Fibroblast of lung (primary cell): ENCODE measurements at regions not wholly inside any gene's neighbourhood (a gene's known extent, or its start where the extent isn't known, plus 50 kb on each side); places are given as distances from the start of the nearest gene placed in this dataset.

Experiments
- DNase-seq, 2 donors: peaks; one replicate each; pipeline versions ENCODE4 v3.0.0 to v3.0.0-alpha.2; 2010; ENCODE audit warnings: low read depth in 2 of 2
- H2AFZ ChIP-seq: 2 replicates; pipeline ENCODE4 v1.5.1; 2012; ENCODE audit warnings: low read length, control low read depth, inconsistent platforms
- H3K27ac ChIP-seq: 2 replicates; pipeline ENCODE4 v1.5.1; 2011; ENCODE audit warnings: low read length, control low read depth; ENCODE audit not compliant: insufficient read depth
- H3K27me3 ChIP-seq: 2 replicates; pipeline ENCODE4 v1.5.1; 2011; ENCODE audit warnings: mild to moderate bottlenecking, low read length; ENCODE audit not compliant: control insufficient read depth, insufficient read depth
- H3K36me3 ChIP-seq: 2 replicates; pipeline ENCODE4 v1.5.1; 2011; ENCODE audit warnings: low read length; ENCODE audit not compliant: control insufficient read depth, insufficient read depth
- H3K4me1 ChIP-seq: 2 replicates; pipeline ENCODE4 v1.5.1; 2011; ENCODE audit warnings: low read length; ENCODE audit not compliant: control insufficient read depth, insufficient read depth; ENCODE audit errors: extremely low read depth
- H3K4me2 ChIP-seq: 2 replicates; pipeline ENCODE4 v1.5.1; 2011; ENCODE audit warnings: low read length, control low read depth; ENCODE audit not compliant: insufficient read depth; ENCODE audit errors: extremely low read depth
- H3K4me3 ChIP-seq, 4 experiments: fragments of 200-600 bp in 1 of 4; sonication (generic) in 1 of 4; replicated peaks in 1 of 4; 2 replicates each; pipeline ENCODE4 v1.5.1; 2011 to 2016; ENCODE audit warnings: low read length in 4 of 4, low read depth in 3 of 4, mild to moderate bottlenecking in 3 of 4, control low read depth in 2 of 4, inconsistent platforms in 1 of 4, mixed read lengths in 1 of 4; ENCODE audit not compliant: insufficient read depth in 1 of 4; ENCODE audit errors: control extremely low read depth in 1 of 4
- H3K79me2 ChIP-seq: 2 replicates; pipeline ENCODE4 v1.5.1; 2012; ENCODE audit warnings: mild to moderate bottlenecking, low read length, inconsistent platforms; ENCODE audit not compliant: control insufficient read depth, insufficient read depth
- H3K9ac ChIP-seq: 2 replicates; pipeline ENCODE4 v1.5.1; 2011; ENCODE audit warnings: mild to moderate bottlenecking, low read length, control low read depth; ENCODE audit not compliant: insufficient read depth
- H3K9me3 ChIP-seq: 2 replicates; pipeline ENCODE4 v1.5.1; 2012; ENCODE audit warnings: low read depth, low read length; ENCODE audit not compliant: control insufficient read depth, insufficient read depth
- H4K20me1 ChIP-seq: 2 replicates; pipeline ENCODE4 v1.5.1; 2011; ENCODE audit warnings: low read length; ENCODE audit not compliant: control insufficient read depth, insufficient read depth; ENCODE audit errors: extremely low read depth
- CTCF ChIP-seq, 2 donors: IDR thresholded peaks in 1 of 2; conservative IDR thresholded peaks in 1 of 2; 1 replicate in 1 of 2; 2 replicates in 1 of 2; pipeline ENCODE4 v1.5.1; 2011 to 2012; ENCODE audit warnings: low read length in 2 of 2, control low read depth in 1 of 2, inconsistent platforms in 1 of 2, low read depth in 1 of 2, mild to moderate bottlenecking in 1 of 2
- EZH2 ChIP-seq: IDR thresholded peaks from 2 replicates; pipeline ENCODE4 v1.5.1; 2012; ENCODE audit warnings: low read length, control low read depth, mild to moderate bottlenecking; ENCODE audit errors: missing control alignments

- H3K36me3 ChIP-seq, result no peaks in the 10 kb centered on the region
- no peak overlapping the region for H3K4me3 ChIP-seq
- H3K79me2 ChIP-seq, result no peaks in the 10 kb centered on the region
- TF ChIP-seq CTCF (conservative IDR thresholded peaks at IDR 0.05 in 1 of 2, IDR thresholded peaks at IDR 0.05 in 1 of 2; ENCODE audit: low read depth in 1 of 2, low read length in 2 of 2), result no peak
- no peak for TF ChIP-seq EZH2
- H3K27me3 ChIP-seq, result no peaks in the 10 kb centered on the region
- no peaks in the 10 kb centered on the region for H3K4me1 ChIP-seq
- no peak for DNase-seq
- H4K20me1 ChIP-seq, result no peaks in the 10 kb centered on the region
- H3K27ac ChIP-seq, result no peak overlapping the region
- no peak overlapping the region for H2AFZ ChIP-seq
- no peak overlapping the region for H3K9ac ChIP-seq
- H3K9me3 ChIP-seq, result no peaks in the 10 kb centered on the region
- H3K4me2 ChIP-seq, result no peak overlapping the region
Measured at GRCh38 chr5:167872791-167873190, 418.7 kb upstream of the WWC1 start.

- no peaks in the 10 kb centered on the region for H4K20me1 ChIP-seq
- no peak overlapping the region for H3K27ac ChIP-seq
- no peak overlapping the region for H3K4me2 ChIP-seq
- no peak for TF ChIP-seq CTCF (conservative IDR thresholded peaks at IDR 0.05 in 1 of 2, IDR thresholded peaks at IDR 0.05 in 1 of 2; ENCODE audit: low read depth in 1 of 2, low read length in 2 of 2)
- TF ChIP-seq EZH2, result no peak
- no peak overlapping the region for H3K4me3 ChIP-seq
- DNase-seq, result no peak
- H3K4me1 ChIP-seq, result no peaks in the 10 kb centered on the region
- no peaks in the 10 kb centered on the region for H3K36me3 ChIP-seq
- no peaks in the 10 kb centered on the region for H3K79me2 ChIP-seq
- no peaks in the 10 kb centered on the region for H3K9me3 ChIP-seq
- H3K9ac ChIP-seq, result no peak overlapping the region
- H3K27me3 ChIP-seq, result no peaks in the 10 kb centered on the region
- no peak overlapping the region for H2AFZ ChIP-seq
Measured at GRCh38 chr5:167877114-167877722, 414.2 kb upstream of the WWC1 start.

- Histone ChIP-seq H3K9ac (no peak overlapping the region), H3K4me1 (no peaks in the 10 kb centered on the region), H3K4me3 (no peak overlapping the region), H3K36me3 (no peaks in the 10 kb centered on the region), H3K4me2 (no peak overlapping the region), H3K27ac (no peak overlapping the region), H4K20me1 (no peaks in the 10 kb centered on the region), H3K9me3 (no peaks in the 10 kb centered on the region), H3K79me2 (no peaks in the 10 kb centered on the region), H2AFZ (no peak overlapping the region), H3K27me3 (no peaks in the 10 kb centered on the region)
- DNase-seq, result no peak
- no peak for TF ChIP-seq CTCF (conservative IDR thresholded peaks at IDR 0.05 in 1 of 2, IDR thresholded peaks at IDR 0.05 in 1 of 2; ENCODE audit: low read depth in 1 of 2, low read length in 2 of 2)
- no peak for TF ChIP-seq EZH2
Measured at GRCh38 chr5:167877924-167878323, 413.5 kb upstream of the WWC1 start.
